Neural cell (in vitro differentiated cells): ENCODE measurements at regions not wholly inside any gene's neighbourhood (a gene's known extent, or its start where the extent isn't known, plus 50 kb on each side); places are given as distances from the start of the nearest gene placed in this dataset.
"Not testable (repeated sequence)": the region's sequence is repeated elsewhere in the genome, so short reads cannot be mapped to it uniquely, and the experiment has no call there.

Experiments
- CTCF ChIP-seq: fragments of 450-650 bp; IDR thresholded peaks from 2 replicates; pipeline ENCODE4 v1.5.1; 2014; ENCODE audit warnings: antibody characterized with exemption, mild to moderate bottlenecking, moderate library complexity; ENCODE audit not compliant: poor library complexity, severe bottlenecking
- EP300 ChIP-seq: fragments of 450-650 bp; conservative IDR thresholded peaks from 2 replicates; pipeline ENCODE4 v1.6.1; 2014; ENCODE audit warnings: antibody characterized with exemption, mild to moderate bottlenecking, moderate library complexity; ENCODE audit not compliant: poor library complexity, severe bottlenecking
- EZH2 ChIP-seq: fragments of 200-600, 300-800 bp; shearing (Covaris generic), sonication (generic); IDR thresholded peaks from 2 replicates; pipeline ENCODE4 v1.6.1; 2014; ENCODE audit warnings: antibody characterized with exemption, low read length, borderline replicate concordance, mild to moderate bottlenecking; ENCODE audit not compliant: insufficient read depth, poor library complexity, severe bottlenecking
- REST ChIP-seq: IDR thresholded peaks from 2 replicates; pipeline ENCODE4 v1.6.1; 2012; ENCODE audit warnings: borderline replicate concordance
- SMC3 ChIP-seq: fragments of 450-650 bp; conservative IDR thresholded peaks from 2 replicates; pipeline ENCODE4 v1.6.1; 2014; ENCODE audit warnings: antibody characterized with exemption, mild to moderate bottlenecking, moderate library complexity; ENCODE audit not compliant: poor library complexity
- TAF1 ChIP-seq: IDR thresholded peaks from 2 replicates; pipeline ENCODE4 v1.6.1; 2012; ENCODE audit warnings: low read depth

GRCh38 chr16:88136211-88136713, 185.0 kb downstream of the BANP start:
- not testable (repeated sequence) for TF ChIP-seq CTCF, EP300, EZH2, TAF1, SMC3, REST
